GM19395 (cell line): ENCODE measurements at regions not wholly inside any gene's neighbourhood (a gene's known extent, or its start where the extent isn't known, plus 50 kb on each side); places are given as distances from the start of the nearest gene placed in this dataset.
"Not testable (repeated sequence)": the region's sequence is repeated elsewhere in the genome, so short reads cannot be mapped to it uniquely, and the experiment has no call there.

Experiments used
- ATAC-seq: cut with Tn5 transposase; IDR thresholded peaks from one replicate; pipeline ENCODE4 v1.9.1; 2021; ENCODE audit warnings: mild to moderate bottlenecking, moderate library complexity; ENCODE audit not compliant: unreplicated experiment

DNA sequence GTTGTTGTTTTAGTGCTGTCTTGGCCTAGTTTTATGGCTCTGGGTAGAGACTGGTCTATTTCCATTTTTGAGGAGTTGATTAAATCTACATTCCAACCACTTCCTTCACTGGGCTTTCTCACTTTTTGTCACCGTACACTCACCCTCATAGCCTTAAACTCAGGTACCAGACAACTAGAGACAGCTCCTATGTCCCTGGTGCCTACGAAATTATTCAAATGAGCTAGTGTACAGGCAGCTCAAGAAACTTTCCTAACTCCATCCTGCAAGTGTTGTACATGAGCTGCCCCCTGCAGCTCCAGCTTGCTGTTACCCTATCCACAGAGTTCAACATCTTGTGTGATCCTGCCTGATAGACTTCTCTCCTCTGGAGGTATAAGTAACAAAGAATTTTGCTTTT is 704.8 kb upstream of the RGS18 start:
- no peak for ATAC-seq

DNA sequence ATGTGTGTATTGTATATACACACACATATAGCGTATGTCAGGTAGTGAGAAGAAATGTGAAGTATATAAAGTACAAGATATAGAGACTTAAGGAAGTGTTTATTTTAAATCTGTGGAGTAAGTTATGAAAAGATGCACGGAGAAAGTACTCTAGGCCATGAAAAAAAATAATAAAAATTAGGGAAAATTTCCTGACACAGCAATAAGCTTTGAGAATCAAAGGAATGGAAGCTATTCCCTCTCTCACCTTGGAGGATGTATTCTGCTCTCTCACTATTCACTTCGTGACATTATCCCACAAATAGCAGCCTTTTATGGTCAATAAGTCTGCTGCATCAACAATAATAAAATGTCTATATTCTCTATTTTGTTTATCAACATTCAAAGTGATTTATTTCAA is 700.4 kb upstream of the RGS18 start:
- ATAC-seq: no peak

DNA sequence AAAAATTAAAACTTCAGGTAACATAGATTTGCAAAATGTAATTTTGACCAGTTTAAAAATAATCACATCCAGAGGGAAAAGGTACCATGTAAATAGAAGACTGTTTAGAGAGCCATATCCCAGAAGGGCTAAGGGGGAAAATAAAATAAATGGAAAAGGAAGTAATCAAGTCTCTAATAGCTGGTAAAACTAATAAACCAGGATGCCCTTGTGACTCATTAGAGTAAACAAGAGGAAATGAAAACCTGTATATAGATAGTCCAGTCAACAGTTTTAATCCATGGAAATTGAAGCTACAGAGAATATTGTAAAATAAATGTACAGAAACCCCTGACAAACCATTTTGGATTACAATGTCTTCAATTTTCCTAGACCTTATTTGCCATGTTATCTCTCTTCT is 698.0 kb upstream of the RGS18 start:
- ATAC-seq: no peak

DNA sequence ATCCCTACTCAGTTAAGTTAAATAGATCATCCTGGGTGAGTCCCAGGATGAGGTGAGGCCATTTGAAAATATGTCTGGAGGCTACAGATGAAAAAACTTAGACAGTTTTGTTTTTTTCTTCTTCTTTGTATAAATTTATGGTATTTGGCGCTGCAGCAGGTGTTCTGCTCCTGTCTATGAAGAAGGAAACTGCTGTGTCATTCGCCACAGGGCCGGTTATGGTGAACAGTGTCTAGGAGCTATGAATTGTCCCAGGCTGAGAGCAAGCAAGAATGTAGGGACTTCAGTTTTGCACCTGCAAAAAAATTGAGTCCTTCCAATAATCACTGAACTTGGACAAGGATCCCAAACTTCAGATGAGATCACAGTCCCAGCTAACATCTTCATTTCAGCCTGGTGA is 674.3 kb upstream of the RGS18 start:
- ATAC-seq: no peak

- ATAC-seq: no peak
Measured at GRCh38 chr1:191490303-191490702, 668.0 kb upstream of the RGS18 start.

- no peak for ATAC-seq
Measured at GRCh38 chr1:191495040-191495439, 663.2 kb upstream of the RGS18 start.

DNA sequence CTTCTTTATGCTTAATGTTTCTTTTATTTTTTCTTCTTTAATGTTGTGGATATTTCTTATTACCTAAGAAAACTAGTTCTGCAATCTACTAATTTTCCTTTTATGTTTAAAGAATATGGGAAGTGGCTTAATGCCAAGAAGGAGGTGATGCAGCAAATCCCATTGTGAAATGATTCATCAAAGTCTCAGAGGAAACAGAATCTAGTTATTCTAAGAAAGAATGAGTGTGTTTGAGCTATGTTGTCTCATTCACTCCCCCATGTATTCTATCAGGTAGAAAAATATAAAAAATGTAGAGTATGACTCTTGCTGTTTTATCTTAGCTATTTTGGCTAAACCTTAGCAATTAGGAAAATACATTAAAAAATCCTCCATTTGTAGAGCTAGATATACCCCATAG is 659.9 kb upstream of the RGS18 start:
- no peak for ATAC-seq

GRCh38 chr1:191498825-191499224 is 659.4 kb upstream of the RGS18 start:
- ATAC-seq: no peak

GRCh38 chr1:191504999-191505398 is 653.3 kb upstream of the RGS18 start:
- ATAC-seq: no peak

GRCh38 chr1:191508239-191508638 is 650.0 kb upstream of the RGS18 start:
- ATAC-seq: no peak

- ATAC-seq: not testable (repeated sequence)
Measured at GRCh38 chr1:191511480-191511879, 646.8 kb upstream of the RGS18 start.

DNA sequence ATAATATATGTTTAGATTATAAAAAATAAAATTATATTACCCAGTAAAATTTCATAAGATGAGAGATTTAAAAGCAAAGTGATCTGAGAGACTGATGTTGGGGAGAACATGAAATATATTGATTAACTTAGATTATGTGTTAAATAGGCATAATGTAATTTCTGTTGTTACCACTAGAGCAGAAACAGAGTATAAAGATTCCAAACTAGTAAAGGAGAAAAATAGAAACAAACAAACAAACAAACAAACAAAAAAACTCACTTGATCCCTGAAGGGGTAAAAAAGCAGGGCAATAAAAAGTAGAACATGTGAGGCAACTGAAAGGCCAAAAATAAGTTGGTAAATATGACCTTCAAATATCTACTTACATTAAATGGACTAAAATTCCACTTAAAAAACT is 640.4 kb upstream of the RGS18 start:
- ATAC-seq: no peak

- ATAC-seq: no peak
Measured at GRCh38 chr1:191519519-191519918, 638.7 kb upstream of the RGS18 start.

DNA sequence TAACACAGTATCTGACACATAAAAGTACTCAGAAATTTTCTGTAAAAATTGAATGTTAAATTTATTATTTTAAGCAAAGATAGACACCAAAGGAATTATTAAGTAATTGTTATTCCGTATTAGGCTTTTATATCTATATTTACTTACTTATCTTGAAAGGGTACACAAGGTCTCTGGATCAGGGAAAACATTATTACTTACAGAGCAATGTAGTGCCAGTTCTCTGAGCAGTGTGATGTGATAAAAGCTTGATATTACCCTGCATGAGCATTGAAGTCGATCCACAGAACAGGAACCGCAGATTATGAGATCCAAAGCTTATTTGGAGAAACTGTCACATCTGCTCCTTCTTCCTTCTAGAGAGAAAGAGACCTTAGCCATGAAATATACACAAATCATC is 637.9 kb upstream of the RGS18 start:
- no peak for ATAC-seq

DNA sequence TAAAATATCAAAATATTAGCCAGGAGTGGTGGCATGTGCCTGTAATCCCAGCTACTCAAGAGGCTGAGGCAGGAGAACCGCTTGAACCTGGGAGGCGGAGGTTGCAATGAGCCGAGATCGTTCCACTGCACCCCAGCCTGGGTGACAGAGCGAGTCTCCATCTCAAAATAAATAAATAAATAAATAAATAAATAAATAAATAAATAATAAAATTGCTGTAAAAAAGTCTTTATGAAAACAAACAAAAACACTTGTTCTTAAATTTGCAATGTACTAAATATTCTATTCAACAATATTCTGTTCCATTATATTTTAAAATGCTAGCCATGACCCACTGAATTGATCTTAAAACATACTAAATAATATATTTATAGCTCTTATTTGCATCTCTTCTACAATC is 632.3 kb upstream of the RGS18 start:
- ATAC-seq: not testable (repeated sequence)

GRCh38 chr1:191528275-191528674 is 630.0 kb upstream of the RGS18 start:
- ATAC-seq: no peak

GRCh38 chr1:191530928-191531327 is 627.3 kb upstream of the RGS18 start:
- ATAC-seq: no peak

DNA sequence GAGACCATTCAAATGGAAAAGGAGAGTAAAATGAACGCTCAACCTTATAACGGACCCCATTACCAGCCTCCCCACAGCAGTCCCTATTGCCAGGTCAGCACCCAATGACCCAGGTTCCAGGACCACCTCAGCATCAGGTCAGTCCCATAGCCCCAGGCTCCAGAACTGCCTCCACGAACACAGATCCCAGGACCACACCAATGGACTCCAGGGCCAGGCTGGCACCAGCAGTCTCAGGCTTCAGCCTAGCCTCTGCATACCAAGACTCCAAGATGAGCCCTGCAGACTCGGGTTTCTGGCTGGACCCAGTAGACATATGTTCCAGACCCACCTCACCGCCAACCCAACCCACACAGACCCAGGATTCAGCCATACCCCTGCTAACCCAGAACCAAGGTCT is 625.0 kb upstream of the RGS18 start:
- no peak for ATAC-seq

- no peak for ATAC-seq
Measured at GRCh38 chr1:191536791-191537429, 621.4 kb upstream of the RGS18 start.

DNA sequence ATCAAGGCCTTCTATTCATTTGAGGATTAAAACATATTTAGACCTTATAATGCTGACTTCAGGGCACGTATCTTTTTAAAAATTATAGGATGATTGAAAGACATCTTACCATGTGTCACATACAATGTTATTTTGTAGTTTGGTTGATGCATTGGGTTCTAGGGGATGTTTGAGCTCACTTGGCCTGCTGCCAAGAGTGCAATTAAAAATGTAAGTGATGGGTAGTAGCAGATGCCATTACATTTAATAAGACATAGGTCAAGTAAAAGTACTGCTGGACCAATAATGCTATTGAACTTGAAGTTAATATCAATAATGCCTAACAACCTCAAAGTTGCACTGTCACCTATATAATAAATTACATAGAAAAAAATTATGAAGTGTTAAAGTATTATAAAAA is 616.5 kb upstream of the RGS18 start:
- ATAC-seq: no peak

GRCh38 chr1:191542444-191542843 is 615.8 kb upstream of the RGS18 start:
- no peak for ATAC-seq

- no peak for ATAC-seq
Measured at GRCh38 chr1:191546803-191547202, 611.5 kb upstream of the RGS18 start.

DNA sequence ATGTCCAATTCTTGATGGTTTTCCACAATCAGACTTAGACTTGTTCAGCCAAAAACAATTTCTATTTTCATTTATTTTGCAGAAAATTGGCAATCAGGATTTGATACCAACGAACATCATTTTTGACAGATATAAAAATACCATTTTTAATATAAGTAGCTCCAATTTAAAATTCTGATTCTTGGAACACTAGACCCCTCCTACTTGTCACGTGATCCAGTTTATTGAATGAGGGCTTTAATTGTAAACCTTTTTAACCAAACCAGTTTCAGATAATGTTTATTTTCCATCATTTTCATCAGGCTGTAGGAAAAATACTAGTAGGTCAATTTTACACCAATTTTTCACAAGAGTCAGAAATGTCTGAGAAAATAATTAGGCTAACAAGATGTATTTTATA is 607.2 kb upstream of the RGS18 start:
- ATAC-seq: no peak
